ENCODE measurements at regions not wholly inside any gene's neighbourhood (a gene's known extent, or its start where the extent isn't known, plus 50 kb on each side); places are given as distances from the start of the nearest gene placed in this dataset.
"Not testable (repeated sequence)": the region's sequence is repeated elsewhere in the genome, so short reads cannot be mapped to it uniquely, and the experiment has no call there.

DNA sequence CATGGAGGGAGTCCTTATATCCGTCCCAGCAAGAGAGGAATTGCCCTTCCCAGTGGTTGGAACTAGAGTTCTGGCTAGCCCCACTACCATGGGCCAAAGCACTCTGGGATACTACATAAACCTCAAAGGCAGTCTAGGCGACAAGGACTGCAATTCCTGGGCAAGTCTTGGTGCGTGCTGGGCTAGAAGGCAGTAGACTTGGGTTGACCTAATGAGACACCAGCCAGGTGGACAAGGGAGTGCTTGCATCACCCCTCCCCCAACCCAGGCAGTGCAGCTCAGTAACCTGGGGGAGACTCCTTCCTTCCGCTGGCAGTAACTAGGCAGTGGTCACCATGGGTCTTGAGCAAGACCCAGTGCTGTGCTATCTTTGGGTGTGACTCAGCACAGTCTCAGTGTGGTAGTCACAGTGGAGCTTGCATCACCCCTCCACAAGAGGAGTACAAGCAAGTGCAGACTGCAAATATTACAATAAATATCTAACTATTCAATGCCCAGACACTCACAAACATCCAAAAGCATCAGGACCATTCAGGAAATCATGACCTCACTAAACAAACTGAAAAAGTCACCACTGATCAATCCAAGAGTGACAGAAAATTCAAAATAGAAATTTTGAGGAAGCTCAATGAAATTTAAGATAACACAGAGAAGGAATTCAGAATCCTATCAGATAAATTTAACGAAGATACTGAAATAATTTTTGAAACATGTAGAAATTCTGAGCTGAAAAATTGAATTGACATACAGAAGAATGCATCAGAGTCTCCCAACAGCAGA is 84.7 kb upstream of the LYPLAL1 start:
- peak; percentile 95 for DNase-seq (ENCODE audit: low read depth)

DNA sequence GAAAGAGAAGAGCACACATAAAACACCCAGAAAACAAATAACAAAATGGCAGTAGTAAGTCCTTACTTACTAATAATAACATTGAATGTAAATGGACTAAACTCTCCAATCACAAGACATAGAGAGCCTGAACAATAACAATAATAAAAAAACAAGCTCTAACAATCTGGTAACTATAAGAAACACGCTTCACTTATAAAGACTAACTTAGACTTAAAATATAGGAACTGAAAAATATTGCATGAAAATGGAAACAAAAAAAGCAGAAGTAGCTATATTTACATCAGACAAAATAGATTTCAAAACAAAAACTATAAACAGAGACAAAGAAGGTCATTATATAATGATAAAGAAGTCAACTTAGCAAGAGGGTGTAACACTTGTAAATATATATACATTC is 83.1 kb upstream of the LYPLAL1 start:
- no peak for DNase-seq (ENCODE audit: low read depth)

DNA sequence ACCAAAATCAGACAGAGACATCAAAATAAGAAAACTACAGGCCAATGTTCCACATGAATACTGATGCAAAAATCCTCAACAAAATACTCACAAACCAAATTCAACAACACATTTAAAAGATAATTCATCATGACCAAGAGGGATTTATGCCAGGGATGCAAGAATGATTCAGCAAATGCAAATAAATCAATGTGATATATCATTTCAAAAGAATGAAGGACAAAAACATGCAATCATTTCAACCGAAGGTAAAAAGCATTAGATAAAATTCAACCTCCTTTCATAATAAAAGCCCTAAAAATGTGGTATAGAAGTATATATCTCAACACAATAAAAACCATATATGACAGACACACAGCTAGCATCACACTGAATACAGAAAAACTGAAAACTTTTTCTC is 81.5 kb upstream of the LYPLAL1 start:
- peak; percentile 78 for DNase-seq (ENCODE audit: low read depth)

DNA sequence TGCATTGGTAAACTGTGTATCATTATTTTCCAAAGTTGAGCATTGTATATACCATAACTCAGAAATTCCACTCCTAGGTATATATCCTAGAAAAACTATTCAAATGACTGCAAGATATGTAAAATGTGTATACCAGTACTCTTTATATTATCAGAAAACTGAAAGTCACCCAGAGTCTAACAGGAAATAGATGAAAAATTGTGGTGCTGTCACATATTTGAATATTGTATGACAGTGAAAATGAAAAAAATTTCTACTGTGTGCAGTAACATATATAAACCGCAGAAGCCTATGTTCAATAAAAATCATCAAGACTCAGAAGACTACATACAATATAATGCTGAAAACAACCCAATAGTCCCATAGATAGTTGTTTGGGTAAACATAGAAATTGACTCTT is 74.4 kb upstream of the LYPLAL1 start:
- DNase-seq (ENCODE audit: low read depth), result no peak

DNA sequence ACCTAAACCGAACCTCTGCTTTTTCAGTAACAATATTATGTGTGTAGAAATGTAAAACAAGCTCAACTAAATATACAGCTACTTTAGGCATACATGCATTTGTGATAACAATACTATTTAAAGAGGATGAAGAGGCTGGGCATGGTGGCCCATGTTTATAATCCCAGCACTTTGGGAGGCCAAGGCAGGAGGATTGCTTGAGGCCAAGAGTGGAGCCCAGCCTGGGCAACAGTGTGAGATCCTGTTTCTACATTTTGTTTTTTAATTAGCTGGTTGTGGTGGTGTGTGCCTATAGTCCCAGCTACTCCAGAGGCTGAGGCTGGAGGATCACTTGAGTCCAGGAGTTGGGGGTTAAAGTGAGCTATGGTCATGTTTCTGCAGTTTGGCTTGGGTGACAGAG is 73.6 kb upstream of the LYPLAL1 start:
- DNase-seq (ENCODE audit: low read depth), result no peak

DNA sequence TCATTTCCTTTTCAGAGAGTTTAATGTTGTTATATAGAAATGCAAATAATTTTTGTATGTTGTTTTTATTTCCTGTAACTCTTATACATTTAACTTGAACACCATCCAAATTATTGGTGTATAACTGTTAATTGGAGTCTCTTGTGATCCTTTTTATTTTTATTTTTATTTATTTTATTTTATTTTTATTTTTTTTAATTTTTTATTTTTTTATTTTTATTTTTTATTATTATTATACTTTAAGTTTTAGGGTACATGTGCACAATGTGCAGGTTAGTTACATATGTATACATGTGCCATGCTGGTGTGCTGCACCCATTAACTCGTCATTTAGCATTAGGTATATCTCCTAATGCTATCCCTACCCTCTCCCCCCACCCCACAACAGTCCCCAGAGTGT is 71.2 kb upstream of the LYPLAL1 start:
- not testable (repeated sequence) for DNase-seq (ENCODE audit: low read depth)

DNA sequence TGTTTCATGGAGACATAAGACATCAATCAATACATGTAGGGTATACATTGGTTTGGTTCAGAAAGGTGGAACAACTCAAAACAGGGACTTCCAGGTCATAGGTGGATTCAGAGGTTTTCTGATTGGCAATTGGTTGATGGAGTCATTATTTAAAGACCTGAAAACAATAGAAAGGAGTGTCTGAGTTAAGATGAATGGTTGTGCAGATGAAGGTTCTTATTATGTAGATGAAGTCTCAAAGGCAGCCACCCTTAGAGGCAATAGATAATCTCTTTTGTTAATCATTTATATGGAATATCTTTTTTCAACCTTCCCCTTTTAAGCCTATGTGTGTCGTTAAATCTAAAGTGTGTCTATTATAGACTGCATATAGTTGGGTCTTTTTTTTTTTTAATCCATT is 67.8 kb upstream of the LYPLAL1 start:
- DNase-seq (ENCODE audit: low read depth), result no peak

DNA sequence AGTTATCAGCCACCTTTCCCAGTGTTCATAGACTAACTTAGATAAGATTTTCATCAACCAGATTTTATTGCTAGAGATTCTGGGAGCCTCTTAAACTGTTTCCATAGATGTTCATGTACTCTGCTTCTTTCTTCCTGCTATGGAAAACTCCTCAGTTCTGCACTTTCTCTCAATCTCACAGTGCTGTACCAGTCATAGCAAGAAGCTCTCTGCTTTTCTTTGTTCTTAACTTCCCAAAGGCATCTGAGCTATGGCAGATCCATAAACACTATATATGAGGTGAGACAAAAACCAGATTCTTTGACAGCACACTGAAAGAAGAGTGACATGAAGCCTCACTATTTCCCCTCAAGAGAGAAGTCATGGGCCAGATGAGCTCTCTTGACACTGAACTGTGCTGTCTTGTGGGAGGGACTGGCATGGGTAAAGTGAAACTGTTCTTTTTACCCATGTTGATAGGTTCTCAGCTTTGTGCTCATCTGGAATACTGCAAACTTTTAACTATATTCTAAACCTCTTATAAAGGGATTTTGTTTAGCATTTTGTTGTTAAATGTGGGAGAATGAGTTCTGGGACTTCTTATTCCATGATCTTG is 64.2 kb upstream of the LYPLAL1 start:
- DNase-seq (ENCODE audit: low read depth), result no peak

DNA sequence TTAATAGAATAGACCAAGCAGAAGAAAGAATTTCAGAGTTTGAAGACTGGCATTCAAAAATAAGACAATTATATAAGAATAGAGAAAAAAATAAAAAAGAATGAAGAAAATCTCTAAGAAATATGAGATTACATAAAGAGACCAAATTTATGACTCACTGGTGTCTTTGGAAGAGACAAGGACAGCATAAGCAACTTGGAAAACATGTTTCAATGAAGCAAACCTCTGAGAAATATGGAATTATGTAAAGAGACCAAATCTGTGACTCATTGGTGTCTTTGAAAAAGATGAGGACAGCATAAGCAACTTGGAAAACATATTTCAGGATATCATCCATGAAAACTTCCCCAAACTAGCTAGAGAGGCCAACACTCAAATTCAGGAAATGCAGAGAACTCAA is 60.4 kb upstream of the LYPLAL1 start:
- no peak for DNase-seq (ENCODE audit: low read depth)

DNA sequence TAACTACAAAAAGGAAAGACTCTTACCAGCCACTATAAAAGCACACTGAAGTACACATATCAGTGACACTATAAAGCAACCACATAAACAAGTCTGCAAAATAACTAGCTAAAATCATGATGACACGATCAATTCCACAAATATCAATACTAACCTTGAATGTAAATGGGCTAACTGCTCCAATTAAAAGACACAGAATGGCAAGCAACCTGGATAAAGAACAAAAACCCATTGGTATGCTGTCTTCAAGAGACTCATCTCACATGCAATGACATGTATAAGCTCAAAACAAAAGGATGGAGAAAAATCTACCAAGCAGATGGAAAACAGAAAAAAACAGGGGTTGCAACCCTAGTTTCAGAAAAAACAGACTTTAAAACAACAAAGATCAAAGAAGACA is 59.7 kb upstream of the LYPLAL1 start:
- no peak for DNase-seq (ENCODE audit: low read depth)

DNA sequence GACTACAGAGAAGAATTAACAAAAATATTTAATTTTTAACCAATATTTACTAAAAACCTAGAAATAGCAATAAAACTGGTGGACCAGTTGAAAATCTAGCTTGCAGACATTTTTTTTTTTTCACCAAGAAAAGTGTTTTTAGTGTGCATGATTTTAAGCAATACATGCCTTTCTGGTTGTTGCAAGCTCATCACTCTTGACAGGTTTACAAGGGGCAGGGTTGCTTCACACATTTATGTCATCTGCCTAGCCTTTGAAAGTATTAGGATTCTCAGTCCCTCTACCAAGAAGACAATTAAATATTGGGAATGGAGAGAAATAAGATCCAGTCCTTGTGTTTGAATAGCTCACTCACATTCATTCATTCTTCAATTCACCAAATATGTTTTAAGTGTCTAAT is 53.8 kb upstream of the LYPLAL1 start:
- DNase-seq (ENCODE audit: low read depth), result no peak

DNA sequence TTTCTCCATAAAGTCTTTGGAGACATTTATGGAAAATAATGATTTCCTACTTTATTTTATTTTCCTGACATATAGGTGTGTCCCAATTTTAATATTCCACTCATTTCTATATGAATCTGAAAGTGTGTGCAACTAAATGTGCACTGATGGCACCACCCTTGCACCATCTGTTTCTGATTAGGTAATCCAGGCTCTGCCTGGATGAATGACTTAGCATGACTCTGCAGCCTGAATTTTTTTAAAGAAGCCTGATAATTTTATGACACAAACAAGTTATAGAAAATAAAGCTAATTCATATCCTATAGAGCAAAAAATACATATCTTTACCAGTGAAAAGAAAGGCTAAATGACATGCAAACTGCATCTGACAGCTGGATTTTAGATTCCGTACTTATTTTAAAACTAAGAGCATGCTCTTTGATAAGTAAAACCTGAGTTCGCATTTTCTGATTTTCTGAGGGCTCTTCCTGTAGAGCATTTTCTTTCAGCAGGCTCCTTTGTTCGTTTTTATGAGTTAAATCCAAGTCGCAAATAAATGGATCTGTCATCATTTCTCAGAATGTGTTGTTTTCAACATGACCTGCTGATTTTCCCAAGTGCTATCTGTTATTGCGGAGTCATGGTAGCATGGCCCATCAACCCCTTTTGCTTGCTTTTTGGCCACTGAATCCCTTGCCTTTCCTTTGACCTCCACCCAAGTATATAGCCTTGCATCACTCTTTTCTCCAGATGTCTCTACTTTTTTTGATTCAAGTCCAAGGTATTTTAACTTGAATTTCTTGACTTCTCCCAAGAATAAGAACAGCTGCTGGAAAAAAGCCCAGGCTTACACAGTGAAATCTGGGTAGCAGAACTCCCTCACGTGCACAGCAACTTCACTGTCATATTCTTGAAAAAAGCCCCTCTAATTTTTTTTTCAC is 52.8 kb upstream of the LYPLAL1 start:
- DNase-seq (ENCODE audit: low read depth), result peak; percentile 69

DNA sequence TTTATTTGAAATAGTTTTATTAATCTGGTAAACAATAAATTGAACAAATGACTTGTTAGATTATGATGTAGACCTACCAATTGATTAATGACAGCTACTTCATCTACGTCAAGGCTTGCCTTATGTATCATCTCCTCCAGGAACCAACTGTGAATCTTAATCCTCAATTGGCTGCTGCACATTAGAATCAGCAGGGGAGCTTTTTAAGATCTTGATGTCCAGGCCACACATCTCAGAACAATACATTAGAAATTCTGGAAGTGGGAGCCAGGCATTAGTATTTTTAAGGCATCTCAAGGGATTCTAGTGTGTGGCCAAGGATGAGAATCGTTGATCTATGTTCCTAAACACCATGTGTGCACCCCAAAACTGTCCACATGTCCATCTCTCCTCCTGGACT is 52.0 kb upstream of the LYPLAL1 start:
- DNase-seq (ENCODE audit: low read depth), result no peak

DNA sequence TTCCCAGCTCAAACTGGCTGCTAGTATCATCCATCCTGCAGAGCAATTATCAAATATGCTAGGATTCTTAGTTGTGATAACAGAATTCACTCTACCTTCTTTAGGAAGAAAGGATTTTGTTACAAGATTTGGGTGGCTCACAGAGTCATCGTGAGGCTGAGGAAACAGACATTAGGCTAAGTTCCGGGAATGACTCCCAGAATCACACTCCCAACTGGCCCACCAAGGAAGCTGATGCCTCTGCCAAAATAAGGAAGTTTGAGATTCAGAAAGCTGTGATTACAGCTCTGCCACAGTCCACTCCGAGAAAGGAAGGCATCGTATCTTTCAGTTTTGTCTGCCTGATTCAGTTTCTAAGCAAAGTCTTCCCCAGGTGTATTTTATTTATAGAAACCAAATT is 50.6 kb upstream of the LYPLAL1 start:
- DNase-seq (ENCODE audit: low read depth), result no peak

Measured in ELR (cell line).